GM23248 (cell line): ENCODE measurements at regions not wholly inside any gene's neighbourhood (a gene's known extent, or its start where the extent isn't known, plus 50 kb on each side); places are given as distances from the start of the nearest gene placed in this dataset.

ENCODE experiments used
- DNase-seq: peaks from one replicate; pipeline ENCODE4 v3.0.0-alpha.2; 2015
- H2AFZ ChIP-seq: fragments of 200-600 bp; sonication (generic); 2 replicates; pipeline ENCODE4 v1.6.1; 2016; ENCODE audit warnings: antibody characterized with exemption
- H3F3A ChIP-seq: fragments of 200-600 bp; sonication (generic); 2 replicates; pipeline ENCODE4 v1.6.1; 2016; ENCODE audit warnings: mild to moderate bottlenecking, antibody characterized with exemption, mixed run types; ENCODE audit not compliant: insufficient read depth
- H3K27ac ChIP-seq: fragments of 200-600 bp; sonication (generic); 2 replicates; pipeline ENCODE4 v1.5.1; 2016; ENCODE audit warnings: mild to moderate bottlenecking
- H3K27me3 ChIP-seq: fragments of 200-600 bp; sonication (generic); replicated peaks from 2 replicates; pipeline ENCODE4 v1.6.1; 2016; ENCODE audit warnings: mild to moderate bottlenecking; ENCODE audit not compliant: insufficient read depth
- H3K36me3 ChIP-seq: fragments of 200-600 bp; sonication (generic); 2 replicates; pipeline ENCODE4 v1.6.1; 2016; ENCODE audit warnings: low read depth, mild to moderate bottlenecking
- H3K4me1 ChIP-seq: fragments of 200-600 bp; sonication (generic); 2 replicates; pipeline ENCODE4 v1.6.1; 2016; ENCODE audit warnings: mild to moderate bottlenecking; ENCODE audit not compliant: insufficient read depth
- H3K4me2 ChIP-seq: fragments of 200-600 bp; sonication (generic); one replicate; pipeline ENCODE4 v1.6.1; 2016; ENCODE audit warnings: mild to moderate bottlenecking; ENCODE audit not compliant: unreplicated experiment
- H3K4me3 ChIP-seq: fragments of 200-600 bp; sonication (generic); 2 replicates; pipeline ENCODE4 v1.5.1; 2016; ENCODE audit warnings: mild to moderate bottlenecking
- H3K79me2 ChIP-seq: fragments of 200-600 bp; sonication (generic); 2 replicates; pipeline ENCODE4 v1.6.1; 2016; ENCODE audit warnings: mild to moderate bottlenecking; ENCODE audit not compliant: insufficient read depth
- H3K9ac ChIP-seq: fragments of 200-600 bp; sonication (generic); 2 replicates; pipeline ENCODE4 v1.6.1; 2016; ENCODE audit warnings: mild to moderate bottlenecking
- H3K9me2 ChIP-seq: fragments of 200-600 bp; sonication (generic); 2 replicates; pipeline ENCODE4 v1.6.1; 2016; ENCODE audit warnings: mixed run types, mild to moderate bottlenecking, moderate library complexity; ENCODE audit not compliant: insufficient read depth
- H3K9me3 ChIP-seq: fragments of 200-600 bp; sonication (generic); one replicate; pipeline ENCODE4 v1.6.1; 2017; ENCODE audit warnings: low read depth
- H4K20me1 ChIP-seq: fragments of 200-600 bp; sonication (generic); 2 replicates; pipeline ENCODE4 v1.6.0; 2016; ENCODE audit not compliant: insufficient read depth
- EZH2 ChIP-seq: fragments of 200-600 bp; sonication (generic); IDR thresholded peaks from 2 replicates; pipeline ENCODE4 v1.6.1; 2018; ENCODE audit warnings: antibody characterized with exemption, mild to moderate bottlenecking; ENCODE audit not compliant: insufficient read depth, poor library complexity, severe bottlenecking
- EZH2phosphoT487 ChIP-seq: fragments of 200-600 bp; sonication (generic); IDR thresholded peaks from 2 replicates; pipeline ENCODE4 v1.6.1; 2018; ENCODE audit warnings: antibody characterized with exemption, moderate library complexity, mild to moderate bottlenecking, low read depth; ENCODE audit not compliant: insufficient read depth
- WGBS, 2 experiments: methylation state at CpG; one replicate each; pipeline ENCODE4 v1.1.6; 2015 to 2017; ENCODE audit warnings: low lambda C conversion rate in 2 of 2, low coverage in 1 of 2; ENCODE audit errors: missing lambda C conversion rate in 2 of 2; 5-methylcytosine and 5-hydroxymethylcytosine counted together
- in situ Hi-C: fragments of 300-500 bp; cut with MboI; formaldehyde crosslinking; loops from 2 replicates; pipeline ENCODE4 v1.15.0; 2020

DNA sequence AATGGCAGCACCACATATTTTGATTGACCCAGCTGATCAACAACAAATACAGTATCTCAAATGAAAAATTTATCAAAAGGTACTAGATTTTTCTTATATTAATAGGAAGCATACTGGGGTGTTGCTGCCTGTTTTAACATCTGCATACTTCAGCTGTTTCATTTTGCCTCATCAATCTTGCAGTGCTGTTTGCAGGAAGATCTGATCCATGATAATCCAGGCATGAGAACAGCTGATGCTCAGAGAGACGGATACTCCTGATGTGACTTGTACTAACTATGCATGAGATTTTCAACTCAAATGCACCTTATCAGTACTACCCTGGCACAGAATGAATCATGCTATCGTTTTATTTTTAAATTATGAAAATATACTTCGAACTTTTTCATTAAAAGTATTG, 2136.8 kb downstream of the PCDH9 start:
- no peaks in the 10 kb centered on the region for H3K79me2 ChIP-seq
- no peaks in the 10 kb centered on the region for H4K20me1 ChIP-seq
- H2AFZ ChIP-seq, result no peak overlapping the region
- H3K4me2 ChIP-seq, result no peak overlapping the region
- no peaks in the 10 kb centered on the region for H3K27me3 ChIP-seq
- H3K9ac ChIP-seq, result no peak overlapping the region
- DNase-seq, result no peak
- no peak overlapping the region for H3K27ac ChIP-seq
- in situ Hi-C loops, result no loop called here
- H3K9me3 ChIP-seq, result no peaks in the 10 kb centered on the region
- H3K4me1 ChIP-seq, result no peaks in the 10 kb centered on the region
- no peaks in the 10 kb centered on the region for H3F3A ChIP-seq
- no peaks in the 10 kb centered on the region for H3K9me2 ChIP-seq
- TF ChIP-seq EZH2phosphoT487 (no peak), EZH2 (no peak)
- no peak overlapping the region for H3K4me3 ChIP-seq
- WGBS, 2 experiments, result 22 to 25% methylated on average over 3 of the region's 3 CpGs
- H3K36me3 ChIP-seq, result no peaks in the 10 kb centered on the region

- H3K79me2 ChIP-seq, result no peaks in the 10 kb centered on the region
- no peaks in the 10 kb centered on the region for H3K27me3 ChIP-seq
- H3K36me3 ChIP-seq, result no peaks in the 10 kb centered on the region
- no peak for DNase-seq
- no peak overlapping the region for H3K27ac ChIP-seq
- no peaks in the 10 kb centered on the region for H3K9me2 ChIP-seq
- no peak overlapping the region for H3K4me3 ChIP-seq
- no peak overlapping the region for H3K4me2 ChIP-seq
- H4K20me1 ChIP-seq, result no peaks in the 10 kb centered on the region
- WGBS, 2 experiments, result 4 to 5% methylated on average over 2 of the region's 2 CpGs
- H3K9me3 ChIP-seq, result no peaks in the 10 kb centered on the region
- H2AFZ ChIP-seq, result no peak overlapping the region
- no peaks in the 10 kb centered on the region for H3K4me1 ChIP-seq
- no peak for TF ChIP-seq EZH2
- TF ChIP-seq EZH2phosphoT487, result no peak
- in situ Hi-C loops, result no loop called here
- H3K9ac ChIP-seq, result no peak overlapping the region
- no peaks in the 10 kb centered on the region for H3F3A ChIP-seq
Observed at GRCh38 chr13:65091031-65091430, 2139.1 kb downstream of the PCDH9 start.

GRCh38 chr13:65090186-65090585, 2139.9 kb downstream of the PCDH9 start:
- H3K4me2 ChIP-seq, result no peak overlapping the region

DNA sequence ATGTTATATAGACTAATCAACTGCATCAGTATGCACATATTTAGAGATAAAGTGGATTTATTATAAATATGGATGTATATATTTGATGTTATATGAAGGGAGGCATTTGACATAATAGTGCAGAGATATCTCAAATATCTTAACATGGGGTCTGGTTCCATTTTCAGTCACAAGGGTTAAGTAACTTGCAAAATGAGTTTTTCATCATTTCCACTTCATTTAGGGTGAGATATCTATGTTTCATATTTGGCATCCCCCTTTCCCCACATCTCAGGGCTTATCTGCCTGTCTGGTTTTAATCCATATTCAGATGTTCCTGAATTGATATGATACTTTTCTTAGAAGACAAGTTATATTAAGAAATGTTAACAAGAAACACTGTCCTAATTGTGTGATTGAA, 2141.2 kb downstream of the PCDH9 start:
- no peak overlapping the region for H3K27ac ChIP-seq
- H4K20me1 ChIP-seq, result no peaks in the 10 kb centered on the region
- no peaks in the 10 kb centered on the region for H3K9me3 ChIP-seq
- DNase-seq, result no peak
- no peak for TF ChIP-seq EZH2phosphoT487
- TF ChIP-seq EZH2, result no peak
- H3K36me3 ChIP-seq, result no peaks in the 10 kb centered on the region
- H3K4me2 ChIP-seq, result no peak overlapping the region
- H3K79me2 ChIP-seq, result no peaks in the 10 kb centered on the region
- in situ Hi-C loops, result no loop called here
- H3K4me1 ChIP-seq, result no peaks in the 10 kb centered on the region
- H3K4me3 ChIP-seq, result no peak overlapping the region
- H3K27me3 ChIP-seq, result no peaks in the 10 kb centered on the region
- H3K9me2 ChIP-seq, result no peaks in the 10 kb centered on the region
- H3K9ac ChIP-seq, result no peak overlapping the region
- H2AFZ ChIP-seq, result no peak overlapping the region
- no peaks in the 10 kb centered on the region for H3F3A ChIP-seq

More at GRCh38 chr13:65090186-65090585, 2139.9 kb downstream of the PCDH9 start:
- in situ Hi-C loops, result no loop called here
- Histone ChIP-seq H3K36me3 (no peaks in the 10 kb centered on the region), H3K9ac (no peak overlapping the region), H3F3A (no peaks in the 10 kb centered on the region), H3K9me2 (no peaks in the 10 kb centered on the region), H3K27ac (no peak overlapping the region), H3K79me2 (no peaks in the 10 kb centered on the region), H3K27me3 (no peaks in the 10 kb centered on the region), H2AFZ (no peak overlapping the region), H3K9me3 (no peaks in the 10 kb centered on the region), H3K4me1 (no peaks in the 10 kb centered on the region), H4K20me1 (no peaks in the 10 kb centered on the region), H3K4me3 (no peak overlapping the region)
- TF ChIP-seq EZH2phosphoT487 (no peak), EZH2 (no peak)
- no peak for DNase-seq

- WGBS, 2 experiments, result 34 to 40% methylated on average over 6 of the region's 6 CpGs
- no peak for DNase-seq
Observed at GRCh38 chr13:65085977-65086376, 2144.2 kb downstream of the PCDH9 start.

More at GRCh38 chr13:65085977-65086376, 2144.2 kb downstream of the PCDH9 start:
- H3K9me3 ChIP-seq, result no peaks in the 10 kb centered on the region
- H2AFZ ChIP-seq, result no peak overlapping the region
- no peak overlapping the region for H3K27ac ChIP-seq
- no peaks in the 10 kb centered on the region for H3K4me1 ChIP-seq
- H3K36me3 ChIP-seq, result no peaks in the 10 kb centered on the region
- H4K20me1 ChIP-seq, result no peaks in the 10 kb centered on the region
- in situ Hi-C loops, result no loop called here
- no peak overlapping the region for H3K4me3 ChIP-seq
- H3F3A ChIP-seq, result no peaks in the 10 kb centered on the region
- no peaks in the 10 kb centered on the region for H3K9me2 ChIP-seq
- no peaks in the 10 kb centered on the region for H3K27me3 ChIP-seq
- H3K79me2 ChIP-seq, result no peaks in the 10 kb centered on the region
- no peak for TF ChIP-seq EZH2phosphoT487
- no peak for TF ChIP-seq EZH2
- no peak overlapping the region for H3K9ac ChIP-seq
- H3K4me2 ChIP-seq, result no peak overlapping the region
